ENCODE measurements at regions not wholly inside any gene's neighbourhood (a gene's known extent, or its start where the extent isn't known, plus 50 kb on each side); places are given as distances from the start of the nearest gene placed in this dataset.

- DNase-seq (ENCODE audit: low read depth): no peak
Measured at GRCh38 chr11:20250644-20251247, 90.5 kb upstream of the DBX1 start.

GRCh38 chr11:20249796-20250195 is 89.5 kb upstream of the DBX1 start:
- DNase-seq (ENCODE audit: low read depth): no peak

- DNase-seq (ENCODE audit: low read depth): no peak
Measured at GRCh38 chr11:20249378-20249777, 89.1 kb upstream of the DBX1 start.

GRCh38 chr11:20248871-20249270 is 88.6 kb upstream of the DBX1 start:
- no peak for DNase-seq (ENCODE audit: low read depth)

GRCh38 chr11:20248121-20248772 is 88.0 kb upstream of the DBX1 start:
- no peak for DNase-seq (ENCODE audit: low read depth)

GRCh38 chr11:20247591-20248007 is 87.3 kb upstream of the DBX1 start:
- no peak for DNase-seq (ENCODE audit: low read depth)

- no peak for DNase-seq (ENCODE audit: low read depth)
Measured at GRCh38 chr11:20243974-20244373, 83.7 kb upstream of the DBX1 start.

- no peak for DNase-seq (ENCODE audit: low read depth)
Measured at GRCh38 chr11:20238712-20239111, 78.4 kb upstream of the DBX1 start.

- DNase-seq (ENCODE audit: low read depth): no peak
Measured at GRCh38 chr11:20235164-20235563, 74.9 kb upstream of the DBX1 start.

- no peak for DNase-seq (ENCODE audit: low read depth)
Measured at GRCh38 chr11:20227631-20228030, 67.4 kb upstream of the DBX1 start.

GRCh38 chr11:20226933-20227332 is 66.7 kb upstream of the DBX1 start:
- no peak for DNase-seq (ENCODE audit: low read depth)

- DNase-seq (ENCODE audit: low read depth): no peak
Measured at GRCh38 chr11:20221566-20221965, 61.3 kb upstream of the DBX1 start.

- no peak for DNase-seq (ENCODE audit: low read depth)
Measured at GRCh38 chr11:20213790-20214189, 53.5 kb upstream of the DBX1 start.

GRCh38 chr11:20211691-20212090 is 51.4 kb upstream of the DBX1 start:
- DNase-seq (ENCODE audit: low read depth): no peak

Data from EH (cell line).